ENCODE measurements at regions not wholly inside any gene's neighbourhood (a gene's known extent, or its start where the extent isn't known, plus 50 kb on each side); places are given as distances from the start of the nearest gene placed in this dataset.
"Not testable (repeated sequence)": the region's sequence is repeated elsewhere in the genome, so short reads cannot be mapped to it uniquely, and the experiment has no call there.

GRCh38 chr2:87431051-87431450, 316.8 kb upstream of the PLGLB2 start:
- not testable (repeated sequence) for TF ChIP-seq CTCF, POLR2A (IDR thresholded peaks at IDR 0.05)

Data from right lobe of liver (tissue), 4 donors.